ENCODE measurements at regions not wholly inside any gene's neighbourhood (a gene's known extent, or its start where the extent isn't known, plus 50 kb on each side); places are given as distances from the start of the nearest gene placed in this dataset.

DNA sequence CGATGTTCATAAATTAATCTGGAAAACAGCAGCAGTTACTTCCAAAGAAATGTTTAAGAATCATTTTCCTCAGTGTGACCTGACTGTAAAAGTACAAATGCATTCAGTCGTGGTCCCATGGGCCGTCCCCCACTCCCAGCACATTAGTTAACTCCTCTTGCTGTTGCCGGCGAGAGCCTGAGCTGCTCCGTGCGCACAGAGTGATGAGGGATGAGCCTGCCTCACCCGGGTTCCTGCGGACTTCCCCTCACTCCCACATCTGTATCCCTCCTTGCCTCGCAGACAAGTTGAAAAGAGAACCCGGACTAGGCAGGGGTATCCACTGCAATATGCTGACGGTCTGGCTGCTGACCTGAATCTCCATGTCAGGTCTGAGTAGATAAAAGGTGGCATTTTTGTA is 861.7 kb upstream of the NR2F2 start:
- H3K27ac ChIP-seq (replicated peaks), result no peak overlapping the region
- H3K4me3 ChIP-seq (replicated peaks; ENCODE audit: insufficient read depth, low read length), result no peak overlapping the region
- DNase-seq (ENCODE audit: low read depth in 1 of 2, low spot score in 1 of 2), result no peak
- no peak for TF ChIP-seq POLR2AphosphoS5 (IDR thresholded peaks at IDR 0.05; ENCODE audit: low read depth)
- TF ChIP-seq, protein P1, sequence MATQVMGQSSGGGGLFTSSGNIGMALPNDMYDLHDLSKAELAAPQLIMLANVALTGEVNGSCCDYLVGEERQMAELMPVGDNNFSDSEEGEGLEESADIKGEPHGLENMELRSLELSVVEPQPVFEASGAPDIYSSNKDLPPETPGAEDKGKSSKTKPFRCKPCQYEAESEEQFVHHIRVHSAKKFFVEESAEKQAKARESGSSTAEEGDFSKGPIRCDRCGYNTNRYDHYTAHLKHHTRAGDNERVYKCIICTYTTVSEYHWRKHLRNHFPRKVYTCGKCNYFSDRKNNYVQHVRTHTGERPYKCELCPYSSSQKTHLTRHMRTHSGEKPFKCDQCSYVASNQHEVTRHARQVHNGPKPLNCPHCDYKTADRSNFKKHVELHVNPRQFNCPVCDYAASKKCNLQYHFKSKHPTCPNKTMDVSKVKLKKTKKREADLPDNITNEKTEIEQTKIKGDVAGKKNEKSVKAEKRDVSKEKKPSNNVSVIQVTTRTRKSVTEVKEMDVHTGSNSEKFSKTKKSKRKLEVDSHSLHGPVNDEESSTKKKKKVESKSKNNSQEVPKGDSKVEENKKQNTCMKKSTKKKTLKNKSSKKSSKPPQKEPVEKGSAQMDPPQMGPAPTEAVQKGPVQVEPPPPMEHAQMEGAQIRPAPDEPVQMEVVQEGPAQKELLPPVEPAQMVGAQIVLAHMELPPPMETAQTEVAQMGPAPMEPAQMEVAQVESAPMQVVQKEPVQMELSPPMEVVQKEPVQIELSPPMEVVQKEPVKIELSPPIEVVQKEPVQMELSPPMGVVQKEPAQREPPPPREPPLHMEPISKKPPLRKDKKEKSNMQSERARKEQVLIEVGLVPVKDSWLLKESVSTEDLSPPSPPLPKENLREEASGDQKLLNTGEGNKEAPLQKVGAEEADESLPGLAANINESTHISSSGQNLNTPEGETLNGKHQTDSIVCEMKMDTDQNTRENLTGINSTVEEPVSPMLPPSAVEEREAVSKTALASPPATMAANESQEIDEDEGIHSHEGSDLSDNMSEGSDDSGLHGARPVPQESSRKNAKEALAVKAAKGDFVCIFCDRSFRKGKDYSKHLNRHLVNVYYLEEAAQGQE (IDR thresholded peaks at IDR 0.05; ENCODE audit: insufficient replicate concordance, low read depth), result no peak
- TF ChIP-seq GABPA (IDR thresholded peaks at IDR 0.05; ENCODE audit: low read depth), result no peak
- TF ChIP-seq, protein P2, sequence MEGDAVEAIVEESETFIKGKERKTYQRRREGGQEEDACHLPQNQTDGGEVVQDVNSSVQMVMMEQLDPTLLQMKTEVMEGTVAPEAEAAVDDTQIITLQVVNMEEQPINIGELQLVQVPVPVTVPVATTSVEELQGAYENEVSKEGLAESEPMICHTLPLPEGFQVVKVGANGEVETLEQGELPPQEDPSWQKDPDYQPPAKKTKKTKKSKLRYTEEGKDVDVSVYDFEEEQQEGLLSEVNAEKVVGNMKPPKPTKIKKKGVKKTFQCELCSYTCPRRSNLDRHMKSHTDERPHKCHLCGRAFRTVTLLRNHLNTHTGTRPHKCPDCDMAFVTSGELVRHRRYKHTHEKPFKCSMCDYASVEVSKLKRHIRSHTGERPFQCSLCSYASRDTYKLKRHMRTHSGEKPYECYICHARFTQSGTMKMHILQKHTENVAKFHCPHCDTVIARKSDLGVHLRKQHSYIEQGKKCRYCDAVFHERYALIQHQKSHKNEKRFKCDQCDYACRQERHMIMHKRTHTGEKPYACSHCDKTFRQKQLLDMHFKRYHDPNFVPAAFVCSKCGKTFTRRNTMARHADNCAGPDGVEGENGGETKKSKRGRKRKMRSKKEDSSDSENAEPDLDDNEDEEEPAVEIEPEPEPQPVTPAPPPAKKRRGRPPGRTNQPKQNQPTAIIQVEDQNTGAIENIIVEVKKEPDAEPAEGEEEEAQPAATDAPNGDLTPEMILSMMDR (IDR thresholded peaks at IDR 0.05; ENCODE audit: insufficient read depth, low read length), result no peak
- H3K27me3 ChIP-seq (ENCODE audit: insufficient read depth, poor library complexity, severe bottlenecking), result no peaks in the 10 kb centered on the region

DNA sequence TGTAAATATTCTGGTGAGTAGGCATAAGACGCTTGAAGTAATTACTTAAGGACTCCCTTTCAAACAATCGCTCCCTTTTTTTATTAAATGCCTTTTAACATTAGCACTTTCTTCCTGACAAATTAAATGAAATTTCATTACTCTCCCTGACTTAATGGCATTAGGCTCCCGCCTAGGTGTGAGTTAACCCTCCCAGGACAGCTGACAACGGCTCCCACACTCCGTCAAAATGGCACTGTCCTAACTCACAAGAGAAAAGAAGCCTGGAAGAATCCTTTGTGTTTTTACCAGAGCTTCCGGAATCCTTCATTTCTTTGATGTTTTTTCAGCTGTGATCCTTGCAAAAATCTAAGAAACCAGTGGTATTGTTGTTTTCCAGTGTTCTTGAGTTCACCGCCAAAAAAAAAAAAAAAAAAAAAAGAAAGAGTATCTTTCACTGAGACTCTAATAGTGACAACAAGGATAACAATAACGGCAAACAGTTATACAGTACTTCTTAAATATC is 861.0 kb upstream of the NR2F2 start:
- Histone ChIP-seq H3K27me3 (ENCODE audit: insufficient read depth, poor library complexity, severe bottlenecking) (no peaks in the 10 kb centered on the region), H3K27ac (replicated peaks) (no peak overlapping the region), H3K4me3 (replicated peaks; ENCODE audit: insufficient read depth, low read length) (no peak overlapping the region)
- DNase-seq (ENCODE audit: low read depth in 1 of 2, low spot score in 1 of 2), result no peak
- TF ChIP-seq, protein P1 (IDR thresholded peaks at IDR 0.05; ENCODE audit: insufficient replicate concordance, low read depth), result no peak
- TF ChIP-seq SPI1 (IDR thresholded peaks at IDR 0.05; ENCODE audit: borderline replicate concordance, low read depth), result no peak
- TF ChIP-seq, protein P2 (IDR thresholded peaks at IDR 0.05; ENCODE audit: insufficient read depth, low read length), result no peak
- no peak for TF ChIP-seq GABPA (IDR thresholded peaks at IDR 0.05; ENCODE audit: low read depth)
- no peak for TF ChIP-seq POLR2AphosphoS5 (IDR thresholded peaks at IDR 0.05; ENCODE audit: low read depth)

DNA sequence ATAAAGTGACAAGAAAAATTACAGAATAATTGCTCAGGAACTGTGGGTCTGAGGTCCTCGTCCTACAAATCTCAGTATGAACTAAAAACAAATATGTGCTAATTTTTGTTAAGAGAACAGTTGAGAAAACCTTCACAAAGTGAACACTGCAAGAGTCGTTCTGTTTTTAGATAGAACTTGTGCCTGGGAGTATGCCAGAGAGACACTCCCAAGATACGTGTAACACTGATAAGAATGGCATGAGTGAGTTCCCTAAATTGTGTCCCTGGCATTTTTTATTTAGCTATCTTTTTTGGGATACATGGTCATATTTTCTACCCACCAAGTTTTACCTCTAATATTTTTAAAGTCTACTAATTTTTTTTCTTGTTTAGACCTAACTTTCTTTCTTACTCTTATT is 860.0 kb upstream of the NR2F2 start:
- H3K27me3 ChIP-seq (ENCODE audit: insufficient read depth, poor library complexity, severe bottlenecking), result no peaks in the 10 kb centered on the region
- TF ChIP-seq, protein P2 (IDR thresholded peaks at IDR 0.05; ENCODE audit: insufficient read depth, low read length), result no peak
- TF ChIP-seq GABPA (IDR thresholded peaks at IDR 0.05; ENCODE audit: low read depth), result no peak
- no peak for TF ChIP-seq SPI1 (IDR thresholded peaks at IDR 0.05; ENCODE audit: borderline replicate concordance, low read depth)
- TF ChIP-seq, protein P1 (IDR thresholded peaks at IDR 0.05; ENCODE audit: insufficient replicate concordance, low read depth), result no peak
- no peak for TF ChIP-seq POLR2AphosphoS5 (IDR thresholded peaks at IDR 0.05; ENCODE audit: low read depth)
- no peak for DNase-seq (ENCODE audit: low read depth in 1 of 2, low spot score in 1 of 2)
- no peak overlapping the region for H3K27ac ChIP-seq (replicated peaks)
- no peak overlapping the region for H3K4me3 ChIP-seq (replicated peaks; ENCODE audit: insufficient read depth, low read length)
